Activated CD4-positive, alpha-beta T cell treated with anti-CD3 and anti-CD28 coated beads, Interleukin-2, amount 50 U/mL, for 16 hours (primary cell): ENCODE measurements at regions not wholly inside any gene's neighbourhood (a gene's known extent, or its start where the extent isn't known, plus 50 kb on each side); places are given as distances from the start of the nearest gene placed in this dataset.
"Not testable (repeated sequence)": the region's sequence is repeated elsewhere in the genome, so short reads cannot be mapped to it uniquely, and the experiment has no call there.

Experiments used
- DNase-seq: peaks from one replicate; pipeline ENCODE4 v3.0.0-alpha.2; 2020

- DNase-seq, result no peak
These were observed 439.6 kb downstream of the DOK5 start for GRCh38 chr20:54914995-54915394.

GRCh38 chr20:54909702-54910101 is 434.3 kb downstream of the DOK5 start:
- DNase-seq, result no peak

- not testable (repeated sequence) for DNase-seq
These were observed 430.7 kb downstream of the DOK5 start for GRCh38 chr20:54906134-54906533.

- DNase-seq, result no peak
These were observed 422.4 kb downstream of the DOK5 start for GRCh38 chr20:54897787-54898186.

GRCh38 chr20:54891907-54892306 is 416.5 kb downstream of the DOK5 start:
- no peak for DNase-seq

GRCh38 chr20:54879393-54879792 is 404.0 kb downstream of the DOK5 start:
- no peak for DNase-seq

GRCh38 chr20:54875307-54875706 is 399.9 kb downstream of the DOK5 start:
- DNase-seq, result no peak

GRCh38 chr20:54874718-54875117 is 399.3 kb downstream of the DOK5 start:
- no peak for DNase-seq

GRCh38 chr20:54872440-54872839 is 397.0 kb downstream of the DOK5 start:
- no peak for DNase-seq

- DNase-seq, result no peak
These were observed 394.4 kb downstream of the DOK5 start for GRCh38 chr20:54869765-54870164.

- no peak for DNase-seq
These were observed 389.9 kb downstream of the DOK5 start for GRCh38 chr20:54865273-54865672.

- no peak for DNase-seq
These were observed 385.3 kb downstream of the DOK5 start for GRCh38 chr20:54860716-54861115.

- no peak for DNase-seq
These were observed 380.8 kb downstream of the DOK5 start for GRCh38 chr20:54856202-54856601.

GRCh38 chr20:54849741-54850140 is 374.3 kb downstream of the DOK5 start:
- no peak for DNase-seq

- no peak for DNase-seq
These were observed 373.7 kb downstream of the DOK5 start for GRCh38 chr20:54848984-54849538.

GRCh38 chr20:54848262-54848661 is 372.9 kb downstream of the DOK5 start:
- no peak for DNase-seq

GRCh38 chr20:54846948-54847347 is 371.6 kb downstream of the DOK5 start:
- DNase-seq, result no peak

GRCh38 chr20:54844346-54844745 is 369.0 kb downstream of the DOK5 start:
- DNase-seq, result no peak

- no peak for DNase-seq
These were observed 368.5 kb downstream of the DOK5 start for GRCh38 chr20:54843865-54844264.

- DNase-seq, result no peak
These were observed 368.0 kb downstream of the DOK5 start for GRCh38 chr20:54843431-54843830.

- DNase-seq, result no peak
These were observed 363.8 kb downstream of the DOK5 start for GRCh38 chr20:54839224-54839623.

GRCh38 chr20:54837226-54837625 is 361.8 kb downstream of the DOK5 start:
- no peak for DNase-seq

- no peak for DNase-seq
These were observed 347.0 kb downstream of the DOK5 start for GRCh38 chr20:54822386-54822785.

GRCh38 chr20:54820392-54820791 is 345.0 kb downstream of the DOK5 start:
- no peak for DNase-seq

- no peak for DNase-seq
These were observed 331.1 kb downstream of the DOK5 start for GRCh38 chr20:54806462-54806861.

GRCh38 chr20:54794874-54795273 is 319.5 kb downstream of the DOK5 start:
- DNase-seq, result no peak
